GM13977 (cell line): ENCODE measurements at regions not wholly inside any gene's neighbourhood (a gene's known extent, or its start where the extent isn't known, plus 50 kb on each side); places are given as distances from the start of the nearest gene placed in this dataset.

Experiments used
- DNase-seq: peaks from one replicate; pipeline ENCODE4 v3.0.0; 2012; ENCODE audit warnings: low spot score
- in situ Hi-C: fragments of 300-500 bp; cut with MboI; formaldehyde crosslinking; loops from one replicate; pipeline ENCODE4 v1.12.0; 2022; ENCODE audit warnings: low sequenced_read_pairs, low pct_unique_long_range_greater_than_20kb, mixed read lengths, inconsistent platforms; ENCODE audit not compliant: unreplicated experiment
- TF ChIP-seq, protein P1 (sequence below): IDR thresholded peaks from 2 replicates; pipeline ENCODE4 v1.5.1; 2012; ENCODE audit warnings: mild to moderate bottlenecking, control low read depth; ENCODE audit not compliant: insufficient read depth; ENCODE audit errors: extremely low read depth, missing control alignments

DNA sequence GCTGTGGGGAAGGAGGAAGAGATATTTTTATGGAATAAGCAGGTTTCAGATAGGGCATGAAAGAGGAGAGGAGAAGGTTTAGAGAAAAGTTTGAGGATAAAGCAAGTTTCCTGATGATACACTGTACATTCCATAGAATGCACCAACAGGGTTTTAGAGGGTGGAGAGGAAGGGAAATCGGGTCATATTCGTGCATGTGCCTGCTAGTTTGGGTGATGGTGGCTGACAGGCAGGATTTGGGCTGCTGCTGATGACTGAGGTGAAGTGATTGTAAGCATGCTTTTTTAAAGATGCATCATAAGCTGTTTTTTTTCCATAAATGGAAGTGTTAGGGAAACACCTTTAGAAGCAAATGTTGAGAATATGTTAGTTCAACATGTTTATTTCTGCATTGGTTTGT, 68.8 kb downstream of the PMAIP1 start:
- in situ Hi-C loops, result no loop called here
- TF ChIP-seq, protein P1, sequence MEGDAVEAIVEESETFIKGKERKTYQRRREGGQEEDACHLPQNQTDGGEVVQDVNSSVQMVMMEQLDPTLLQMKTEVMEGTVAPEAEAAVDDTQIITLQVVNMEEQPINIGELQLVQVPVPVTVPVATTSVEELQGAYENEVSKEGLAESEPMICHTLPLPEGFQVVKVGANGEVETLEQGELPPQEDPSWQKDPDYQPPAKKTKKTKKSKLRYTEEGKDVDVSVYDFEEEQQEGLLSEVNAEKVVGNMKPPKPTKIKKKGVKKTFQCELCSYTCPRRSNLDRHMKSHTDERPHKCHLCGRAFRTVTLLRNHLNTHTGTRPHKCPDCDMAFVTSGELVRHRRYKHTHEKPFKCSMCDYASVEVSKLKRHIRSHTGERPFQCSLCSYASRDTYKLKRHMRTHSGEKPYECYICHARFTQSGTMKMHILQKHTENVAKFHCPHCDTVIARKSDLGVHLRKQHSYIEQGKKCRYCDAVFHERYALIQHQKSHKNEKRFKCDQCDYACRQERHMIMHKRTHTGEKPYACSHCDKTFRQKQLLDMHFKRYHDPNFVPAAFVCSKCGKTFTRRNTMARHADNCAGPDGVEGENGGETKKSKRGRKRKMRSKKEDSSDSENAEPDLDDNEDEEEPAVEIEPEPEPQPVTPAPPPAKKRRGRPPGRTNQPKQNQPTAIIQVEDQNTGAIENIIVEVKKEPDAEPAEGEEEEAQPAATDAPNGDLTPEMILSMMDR, result no peak

DNA sequence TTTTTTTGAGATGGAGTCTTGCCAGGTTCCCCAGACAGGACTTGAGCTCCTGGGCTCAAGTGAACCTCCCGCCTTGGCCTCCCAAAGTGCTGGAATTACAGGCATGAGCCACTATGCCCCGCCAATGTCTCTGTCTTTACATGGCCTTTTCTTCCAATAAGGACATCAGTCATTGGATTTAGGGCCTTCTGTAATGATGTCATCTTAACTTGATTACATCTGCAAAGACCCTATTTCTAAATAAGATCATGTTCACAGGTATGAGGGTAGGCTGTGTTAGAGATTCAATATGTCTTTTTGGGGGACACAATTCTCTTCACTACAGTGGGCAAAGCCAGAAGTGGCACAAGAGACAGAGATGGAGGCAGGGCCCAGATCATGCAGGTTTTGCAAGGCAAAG, 68.1 kb downstream of the PMAIP1 start:
- no peak for DNase-seq
- in situ Hi-C loops, result no loop called here
- TF ChIP-seq, protein P1, result no peak

More for the DNA sequence above, 68.8 kb downstream of the PMAIP1 start:
- DNase-seq, result no peak

DNA sequence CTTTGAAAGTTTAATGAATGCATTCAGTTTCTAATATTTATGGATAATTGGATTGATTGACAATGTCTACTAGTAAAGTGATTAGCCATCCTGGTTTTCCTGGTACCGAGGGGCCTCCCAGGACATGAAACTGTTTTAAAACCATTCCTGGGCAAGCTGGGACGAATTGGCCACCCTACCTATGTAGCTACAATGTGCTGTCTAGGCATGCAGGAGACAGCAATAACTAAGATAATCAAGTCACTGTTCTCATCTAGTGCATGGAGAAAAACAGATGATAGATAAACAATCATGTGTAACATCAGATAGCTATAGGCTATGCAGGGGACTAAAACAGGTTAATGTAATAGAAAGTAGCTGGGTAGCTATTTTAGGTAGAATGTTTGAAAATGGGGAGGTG, 67.1 kb downstream of the PMAIP1 start:
- DNase-seq, result no peak
- TF ChIP-seq, protein P1, result no peak
- in situ Hi-C loops, result no loop called here

DNA sequence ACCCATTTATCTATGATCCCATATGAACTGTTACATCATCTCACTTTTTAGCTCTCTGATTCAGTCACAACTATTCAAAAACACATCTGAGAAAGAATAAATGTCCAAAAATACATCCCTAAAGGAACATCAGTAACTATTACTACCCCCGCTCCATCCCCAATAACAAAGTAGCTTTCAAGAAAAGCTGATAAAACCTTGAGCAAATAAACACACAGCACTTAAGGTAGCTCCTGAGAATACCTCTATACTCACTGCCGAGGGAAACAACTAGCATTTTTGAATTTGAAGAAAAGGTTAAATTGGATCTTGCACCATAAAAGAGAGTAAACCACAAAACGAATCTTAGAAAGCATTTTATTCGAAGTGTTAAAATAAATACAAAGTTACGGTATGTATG, 63.4 kb downstream of the PMAIP1 start:
- TF ChIP-seq, protein P1, result no peak
- in situ Hi-C loops, result no loop called here
- DNase-seq, result no peak

DNA sequence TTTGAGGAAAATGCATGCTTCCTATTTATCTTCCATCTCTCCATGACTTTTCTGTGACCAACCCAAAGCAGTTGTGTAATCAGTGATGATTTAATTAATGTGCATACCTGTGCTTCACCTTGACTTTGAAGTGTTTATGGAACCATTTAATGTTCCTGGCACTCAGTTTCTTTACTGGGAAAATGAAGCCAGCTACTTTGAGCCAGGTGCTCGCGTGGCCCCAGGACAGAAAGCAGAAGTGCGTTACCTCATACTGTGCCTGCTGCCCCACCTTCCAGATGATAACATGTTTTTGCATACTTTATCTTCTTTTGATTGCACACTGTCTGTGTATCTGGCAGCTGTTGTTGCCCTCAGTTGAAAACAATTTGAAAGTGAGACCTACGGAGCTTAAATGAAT, 61.3 kb downstream of the PMAIP1 start:
- DNase-seq, result peak; percentile 58
- in situ Hi-C loops, result no loop called here
- TF ChIP-seq, protein P1, result no peak

DNA sequence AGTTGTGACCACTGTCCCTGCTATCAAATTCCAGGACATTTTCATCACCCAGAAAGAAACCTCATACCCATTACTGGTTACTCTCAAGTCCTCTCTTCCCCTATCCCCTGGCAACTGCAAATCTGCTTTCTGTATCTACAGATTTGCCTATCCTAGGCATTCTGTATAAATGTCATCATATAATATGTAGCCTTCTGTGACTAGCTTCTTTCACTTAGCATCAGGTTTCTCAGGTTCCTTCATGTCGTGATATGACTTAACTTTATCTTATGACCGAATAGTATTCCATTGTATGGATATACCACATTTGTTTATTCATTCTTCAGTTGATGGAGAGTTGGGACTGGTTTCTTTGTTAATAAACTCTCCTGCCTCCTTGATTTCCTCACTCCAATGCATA, 60.5 kb downstream of the PMAIP1 start:
- no peak for DNase-seq
- in situ Hi-C loops, result no loop called here
- TF ChIP-seq, protein P1, result no peak

DNA sequence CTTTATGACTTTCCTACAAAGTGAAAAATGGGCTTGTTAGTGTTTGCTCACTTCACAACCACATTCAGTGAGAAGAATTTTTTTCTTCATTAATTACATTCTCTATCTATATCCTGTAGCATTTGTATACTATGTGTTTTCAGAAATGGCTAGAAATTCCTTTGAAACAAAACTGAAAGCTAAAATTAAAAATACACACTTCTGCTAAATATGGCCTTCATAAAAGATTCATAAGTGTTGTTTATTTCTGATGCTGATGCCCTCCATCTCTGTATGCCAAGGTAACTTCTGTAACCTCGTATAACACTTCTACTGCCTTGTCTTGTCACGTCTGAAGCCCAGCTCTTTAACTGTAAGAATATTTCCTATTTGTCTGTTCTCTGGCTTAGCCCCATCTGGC, 59.8 kb downstream of the PMAIP1 start:
- TF ChIP-seq, protein P1, result no peak
- in situ Hi-C loops, result no loop called here
- no peak for DNase-seq
